Right lobe of liver (tissue), 4 donors: ENCODE measurements at regions not wholly inside any gene's neighbourhood (a gene's known extent, or its start where the extent isn't known, plus 50 kb on each side); places are given as distances from the start of the nearest gene placed in this dataset.

Experiments used
- POLR2A ChIP-seq: fragments of 450-650 bp; IDR thresholded peaks from one replicate; pipeline ENCODE4 v1.6.1; 2017; ENCODE audit warnings: antibody characterized with exemption, mild to moderate bottlenecking
- TF ChIP-seq, protein P1 (sequence below), 4 donors: fragments of 200-600 bp in 3 of 4; fragments of 450-650 bp in 1 of 4; IDR thresholded peaks; one replicate each; pipeline versions ENCODE4 v1.5.1 to v1.8.0; 2016 to 2022; ENCODE audit warnings: antibody characterized with exemption in 4 of 4, mild to moderate bottlenecking in 2 of 4
- donor health status: DM: no; HTN: no; CAD: no.
- donor health status: DM: no; HTN: no; CAD: no.
- donor health status: DM: no; HTN: yes; CAD: no.

GRCh38 chr1:101465941-101466340 lies 229.1 kb downstream of the S1PR1 start:
- TF ChIP-seq, protein P1, sequence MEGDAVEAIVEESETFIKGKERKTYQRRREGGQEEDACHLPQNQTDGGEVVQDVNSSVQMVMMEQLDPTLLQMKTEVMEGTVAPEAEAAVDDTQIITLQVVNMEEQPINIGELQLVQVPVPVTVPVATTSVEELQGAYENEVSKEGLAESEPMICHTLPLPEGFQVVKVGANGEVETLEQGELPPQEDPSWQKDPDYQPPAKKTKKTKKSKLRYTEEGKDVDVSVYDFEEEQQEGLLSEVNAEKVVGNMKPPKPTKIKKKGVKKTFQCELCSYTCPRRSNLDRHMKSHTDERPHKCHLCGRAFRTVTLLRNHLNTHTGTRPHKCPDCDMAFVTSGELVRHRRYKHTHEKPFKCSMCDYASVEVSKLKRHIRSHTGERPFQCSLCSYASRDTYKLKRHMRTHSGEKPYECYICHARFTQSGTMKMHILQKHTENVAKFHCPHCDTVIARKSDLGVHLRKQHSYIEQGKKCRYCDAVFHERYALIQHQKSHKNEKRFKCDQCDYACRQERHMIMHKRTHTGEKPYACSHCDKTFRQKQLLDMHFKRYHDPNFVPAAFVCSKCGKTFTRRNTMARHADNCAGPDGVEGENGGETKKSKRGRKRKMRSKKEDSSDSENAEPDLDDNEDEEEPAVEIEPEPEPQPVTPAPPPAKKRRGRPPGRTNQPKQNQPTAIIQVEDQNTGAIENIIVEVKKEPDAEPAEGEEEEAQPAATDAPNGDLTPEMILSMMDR (IDR thresholded peaks at IDR 0.05) = no peak
- no peak for TF ChIP-seq POLR2A
